NT2/D1 (cell line): ENCODE measurements at regions not wholly inside any gene's neighbourhood (a gene's known extent, or its start where the extent isn't known, plus 50 kb on each side); places are given as distances from the start of the nearest gene placed in this dataset.

Experiments
- YY1 ChIP-seq: IDR thresholded peaks from 2 replicates; pipeline ENCODE4 v1.6.1; 2011; ENCODE audit not compliant: insufficient read length, insufficient read depth
- ZNF274 ChIP-seq: IDR thresholded peaks from 2 replicates; pipeline ENCODE4 v1.6.1; 2011; ENCODE audit warnings: mild to moderate bottlenecking, low read depth, low read length

- TF ChIP-seq ZNF274, result no peak
- no peak for TF ChIP-seq YY1
Observed at GRCh38 chr1:163720294-163720693, 398.5 kb downstream of the NUF2 start.
